HEK293T (cell line): ENCODE measurements at regions not wholly inside any gene's neighbourhood (a gene's known extent, or its start where the extent isn't known, plus 50 kb on each side); places are given as distances from the start of the nearest gene placed in this dataset.

Experiments used
- CTCF ChIA-PET: fragments of 350-600 bp; formaldehyde crosslinking; extraction: SDS; loops from one replicate; lab custom pipeline; 2021; ENCODE audit warnings: antibody characterized with exemption, inconsistent platforms; lab: Yijun Ruan, JAX
- POLR2A ChIA-PET: fragments of 350-600 bp; formaldehyde crosslinking; extraction: SDS; loops from one replicate; lab custom pipeline; 2020; ENCODE audit warnings: antibody characterized with exemption, inconsistent platforms; lab: Yijun Ruan, JAX
- DNase-seq: peaks from one replicate; pipeline ENCODE4 v3.0.0; 2012; ENCODE audit warnings: mixed read lengths; ENCODE audit errors: extremely low spot score
- ARNT ChIP-seq: fragments of 450-650 bp; IDR thresholded peaks from 2 replicates; pipeline ENCODE4 v1.6.1; 2017; ENCODE audit warnings: mild to moderate bottlenecking
- BHLHE40 ChIP-seq: fragments of 450-650 bp; IDR thresholded peaks from 2 replicates; pipeline ENCODE4 v1.6.1; 2016; ENCODE audit warnings: mild to moderate bottlenecking, moderate library complexity, borderline replicate concordance
- CTBP1 ChIP-seq: fragments of 450-650 bp; IDR thresholded peaks from 2 replicates; pipeline ENCODE4 v1.6.1; 2016; ENCODE audit warnings: borderline replicate concordance
- ELF4 ChIP-seq: fragments of 450-650 bp; IDR thresholded peaks from 2 replicates; pipeline ENCODE4 v1.6.1; 2017; ENCODE audit warnings: antibody characterized with exemption
- FOXA1 ChIP-seq: fragments of 450-650 bp; IDR thresholded peaks from 2 replicates; pipeline ENCODE4 v1.6.1; 2016; ENCODE audit warnings: mild to moderate bottlenecking
- FOXK2 ChIP-seq: fragments of 450-650 bp; IDR thresholded peaks from 2 replicates; pipeline ENCODE4 v1.6.1; 2016; ENCODE audit warnings: mild to moderate bottlenecking
- FOXM1 ChIP-seq: fragments of 450-650 bp; IDR thresholded peaks from 2 replicates; pipeline ENCODE4 v1.6.1; 2017; ENCODE audit warnings: mild to moderate bottlenecking, borderline replicate concordance
- HDGF ChIP-seq: fragments of 450-650 bp; IDR thresholded peaks from 2 replicates; pipeline ENCODE4 v1.6.1; 2017; ENCODE audit warnings: antibody characterized with exemption, borderline replicate concordance
- L3MBTL2 ChIP-seq: fragments of 450-650 bp; conservative IDR thresholded peaks from 2 replicates; pipeline ENCODE4 v1.6.1; 2016; ENCODE audit warnings: mild to moderate bottlenecking
- LEF1 ChIP-seq: fragments of 450-650 bp; IDR thresholded peaks from 2 replicates; pipeline ENCODE4 v1.6.1; 2017; ENCODE audit warnings: mild to moderate bottlenecking, borderline replicate concordance
- NFRKB ChIP-seq: fragments of 450-650 bp; IDR thresholded peaks from 2 replicates; pipeline ENCODE4 v1.6.1; 2016; ENCODE audit warnings: mild to moderate bottlenecking, moderate library complexity
- PKNOX1 ChIP-seq: fragments of 450-650 bp; IDR thresholded peaks from 2 replicates; pipeline ENCODE4 v1.6.1; 2016
- SP1 ChIP-seq: fragments of 450-650 bp; IDR thresholded peaks from 2 replicates; pipeline ENCODE4 v1.6.1; 2017
- SUZ12 ChIP-seq: fragments of 450-650 bp; IDR thresholded peaks from 2 replicates; pipeline ENCODE4 v1.6.1; 2016; ENCODE audit warnings: mild to moderate bottlenecking
- TARDBP ChIP-seq: fragments of 450-650 bp; IDR thresholded peaks from 2 replicates; pipeline ENCODE4 v1.6.1; 2016
- ZNF384 ChIP-seq: fragments of 450-650 bp; IDR thresholded peaks from 2 replicates; pipeline ENCODE4 v1.6.1; 2016

GRCh38 chr22:48242461-48242864 lies 1480.0 kb downstream of the TBC1D22A start:
- ChIA-PET POLR2A (no interaction called here), CTCF (no interaction called here)
- TF ChIP-seq FOXM1 (no peak), NFRKB (no peak), LEF1 (no peak), PKNOX1 (no peak), FOXA1 (no peak), TARDBP (no peak), SP1 (no peak), HDGF (no peak), L3MBTL2 (no peak), BHLHE40 (no peak), ARNT (no peak), FOXK2 (no peak), SUZ12 (no peak), ELF4 (no peak), CTBP1 (no peak), ZNF384 (no peak)
- DNase-seq: no peak

- CTCF ChIA-PET: no interaction called here
- no peak for DNase-seq
- POLR2A ChIA-PET: no interaction called here
- no peak for TF ChIP-seq HDGF
- no peak for TF ChIP-seq LEF1
- no peak for TF ChIP-seq FOXA1
- no peak for TF ChIP-seq BHLHE40
- no peak for TF ChIP-seq ARNT
- TF ChIP-seq FOXM1: no peak
- no peak for TF ChIP-seq PKNOX1
- TF ChIP-seq CTBP1: no peak
- TF ChIP-seq L3MBTL2: no peak
- TF ChIP-seq SP1: no peak
These were observed 1479.2 kb downstream of the TBC1D22A start for GRCh38 chr22:48241658-48242057.

- DNase-seq: no peak
- ChIA-PET POLR2A (no interaction called here), CTCF (no interaction called here)
- TF ChIP-seq BHLHE40 (no peak), FOXA1 (no peak), PKNOX1 (no peak), HDGF (no peak), NFRKB (no peak), ZNF384 (no peak), FOXM1 (no peak)
These were observed 1478.4 kb downstream of the TBC1D22A start for GRCh38 chr22:48240935-48241230.

- ChIA-PET CTCF (no interaction called here), POLR2A (no interaction called here)
- no peak for DNase-seq
- TF ChIP-seq PKNOX1: no peak
- no peak for TF ChIP-seq L3MBTL2
- TF ChIP-seq NFRKB: no peak
- TF ChIP-seq BHLHE40: no peak
- TF ChIP-seq SUZ12: no peak
- TF ChIP-seq SP1: no peak
- no peak for TF ChIP-seq HDGF
- no peak for TF ChIP-seq ELF4
- TF ChIP-seq CTBP1: no peak
- TF ChIP-seq FOXM1: no peak
- no peak for TF ChIP-seq FOXK2
- TF ChIP-seq ZNF384: no peak
- no peak for TF ChIP-seq TARDBP
- TF ChIP-seq ARNT: no peak
These were observed 1477.9 kb downstream of the TBC1D22A start for GRCh38 chr22:48240148-48240934.

GRCh38 chr22:48239461-48240147 lies 1477.2 kb downstream of the TBC1D22A start:
- TF ChIP-seq ARNT (no peak), PKNOX1 (no peak), NFRKB (no peak), FOXA1 (no peak), L3MBTL2 (no peak), HDGF (no peak), LEF1 (no peak), BHLHE40 (no peak), CTBP1 (no peak), ELF4 (no peak), SUZ12 (no peak), TARDBP (no peak), FOXK2 (no peak), SP1 (no peak), ZNF384 (no peak), FOXM1 (no peak)
- ChIA-PET POLR2A (no interaction called here), CTCF (no interaction called here)
- no peak for DNase-seq
